Stimulated activated naive B cell treated with anti-CD40 and anti-IgM and Interleukin-4, amounts not matched to agents 10 μg/mL and 1 μg/mL and 100 μg/mL, for 72 hours (primary cell): ENCODE measurements at regions not wholly inside any gene's neighbourhood (a gene's known extent, or its start where the extent isn't known, plus 50 kb on each side); places are given as distances from the start of the nearest gene placed in this dataset.

Source experiments
- ATAC-seq, 2 donors: fragments of 150-1000 bp; cut with Tn5 transposase; replicated peaks; 2 replicates each; pipeline ENCODE4 v1.10.0; 2021; ENCODE audit warnings: moderate library complexity in 1 of 2
- DNase-seq: peaks from one replicate; pipeline ENCODE4 v3.0.0; 2021
- H3K27ac Mint-ChIP-seq: one replicate; pipeline ENCODE4 v1.8.0; 2022; ENCODE audit warnings: mild to moderate bottlenecking, mixed read lengths
- H3K27me3 Mint-ChIP-seq, 2 donors: one replicate each; pipeline ENCODE4 v1.8.0; 2022; ENCODE audit warnings: mixed read lengths in 2 of 2
- H3K36me3 Mint-ChIP-seq, 2 donors: one replicate each; pipeline ENCODE4 v1.8.0; 2022; ENCODE audit warnings: mixed read lengths in 2 of 2, mild to moderate bottlenecking in 1 of 2
- H3K4me1 Mint-ChIP-seq, 2 donors: one replicate each; pipeline ENCODE4 v1.8.0; 2022; ENCODE audit warnings: mixed read lengths in 2 of 2, mild to moderate bottlenecking in 1 of 2
- H3K4me3 Mint-ChIP-seq, 2 donors: one replicate each; pipeline ENCODE4 v1.8.0; 2022; ENCODE audit warnings: mild to moderate bottlenecking in 2 of 2, mixed read lengths in 2 of 2, moderate library complexity in 1 of 2
- H3K9me3 Mint-ChIP-seq, 2 donors: one replicate each; pipeline ENCODE4 v1.8.0; 2022; ENCODE audit warnings: mixed read lengths in 2 of 2, mild to moderate bottlenecking in 1 of 2

- Mint-ChIP-seq H3K9me3 (peaks cover 0 to 1% of the 10 kb centered on the region in 2 donors), H3K4me3 (no peak overlapping the region), H3K27me3 (peaks cover 5 to 6% of the 10 kb centered on the region in 2 donors), H3K27ac (no peak overlapping the region), H3K36me3 (no peaks in the 10 kb centered on the region), H3K4me1 (peaks cover 0 to 3% of the 10 kb centered on the region in 2 donors)
- DNase-seq (no peak), ATAC-seq (no peak)
These were observed 104.9 kb downstream of the RPS12 start for GRCh38 chr6:132919045-132919860.

GRCh38 chr6:132927713-132928112 lies 113.3 kb downstream of the RPS12 start:
- Mint-ChIP-seq H3K4me3 (no peak overlapping the region), H3K36me3 (no peaks in the 10 kb centered on the region), H3K9me3 (no peaks in the 10 kb centered on the region), H3K4me1 (no peaks in the 10 kb centered on the region), H3K27ac (no peak overlapping the region), H3K27me3 (peaks cover 8 to 41% of the 10 kb centered on the region in 2 donors)
- no peak for DNase-seq
- ATAC-seq, result no peak

- no peak for ATAC-seq
- no peak for DNase-seq
- Mint-ChIP-seq H3K27me3 (peaks cover 17 to 51% of the 10 kb centered on the region in 2 donors), H3K27ac (no peak overlapping the region), H3K4me3 (no peak overlapping the region), H3K4me1 (no peaks in the 10 kb centered on the region), H3K9me3 (no peaks in the 10 kb centered on the region), H3K36me3 (no peaks in the 10 kb centered on the region)
These were observed 114.8 kb downstream of the RPS12 start for GRCh38 chr6:132929141-132929540.

GRCh38 chr6:132931313-132931712 lies 116.9 kb downstream of the RPS12 start:
- no peak for DNase-seq
- ATAC-seq, result no peak
- Mint-ChIP-seq H3K4me3 (no peak overlapping the region), H3K27ac (no peak overlapping the region), H3K27me3 (peaks cover 21 to 51% of the 10 kb centered on the region in 2 donors), H3K9me3 (no peaks in the 10 kb centered on the region), H3K36me3 (no peaks in the 10 kb centered on the region), H3K4me1 (no peaks in the 10 kb centered on the region)

DNA sequence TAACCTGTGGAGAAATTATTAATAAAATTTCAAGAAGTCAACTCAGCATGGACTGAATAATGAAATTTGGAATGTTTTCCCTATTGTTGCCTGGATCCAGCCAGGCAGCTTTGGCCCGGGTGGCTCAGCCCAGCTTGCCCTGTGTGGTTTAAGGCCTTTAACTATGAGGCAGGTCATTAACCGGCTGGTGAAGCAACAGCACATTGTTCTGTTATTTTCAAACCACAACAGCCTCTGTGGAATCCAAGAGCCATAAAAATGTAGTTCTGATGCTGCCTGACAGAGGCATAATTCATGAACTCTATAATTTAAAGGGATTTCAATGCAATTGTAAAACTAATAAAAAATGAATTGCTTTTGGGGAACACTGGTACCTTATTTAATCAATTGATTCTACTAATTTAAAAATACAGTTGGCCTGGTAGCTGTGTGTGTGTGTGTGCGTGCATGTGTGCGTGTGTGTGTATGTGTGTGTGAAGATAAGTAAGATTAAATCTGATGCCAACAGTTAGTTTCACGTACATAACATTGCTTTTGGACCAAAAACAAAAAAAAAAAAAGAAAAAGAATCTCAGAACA lies 117.7 kb downstream of the RPS12 start:
- Mint-ChIP-seq H3K4me1 (no peaks in the 10 kb centered on the region), H3K27ac (no peak overlapping the region), H3K36me3 (no peaks in the 10 kb centered on the region), H3K27me3 (peaks cover 21 to 45% of the 10 kb centered on the region in 2 donors), H3K9me3 (no peaks in the 10 kb centered on the region), H3K4me3 (no peak overlapping the region)
- DNase-seq (no peak), ATAC-seq (no peak)

DNA sequence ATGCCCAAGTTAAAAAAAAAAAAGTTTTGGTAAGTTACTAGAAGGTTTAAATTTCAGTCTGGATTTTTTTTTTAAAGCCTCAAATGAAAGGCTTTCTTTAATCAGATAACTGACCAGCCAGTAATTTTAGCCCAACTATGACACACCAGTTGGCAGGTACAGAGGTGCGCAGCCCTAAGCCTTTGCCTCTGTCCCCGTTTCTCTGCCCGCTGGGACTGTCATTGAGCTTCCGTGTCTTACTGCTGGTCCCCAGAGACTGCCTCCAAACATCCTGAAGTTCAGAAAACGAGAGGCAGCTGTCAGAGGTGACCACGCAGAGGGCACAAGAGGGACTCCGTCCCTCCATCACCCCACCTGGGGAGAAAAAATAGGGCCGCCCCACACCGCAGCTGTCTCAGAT lies 118.2 kb downstream of the RPS12 start:
- H3K4me1 Mint-ChIP-seq, result no peaks in the 10 kb centered on the region
- no peak overlapping the region for H3K4me3 Mint-ChIP-seq
- ATAC-seq (no peak), DNase-seq (no peak)
- H3K27me3 Mint-ChIP-seq, result peaks cover 21 to 44% of the 10 kb centered on the region in 2 donors
- H3K9me3 Mint-ChIP-seq, result no peaks in the 10 kb centered on the region
- no peak overlapping the region for H3K27ac Mint-ChIP-seq
- H3K36me3 Mint-ChIP-seq, result no peaks in the 10 kb centered on the region

- Mint-ChIP-seq H3K27me3 (peaks cover 21 to 44% of the 10 kb centered on the region in 2 donors), H3K4me1 (no peaks in the 10 kb centered on the region), H3K9me3 (no peaks in the 10 kb centered on the region), H3K4me3 (no peak overlapping the region), H3K27ac (no peak overlapping the region), H3K36me3 (no peaks in the 10 kb centered on the region)
- no peak for DNase-seq
- no peak for ATAC-seq
These were observed 118.7 kb downstream of the RPS12 start for GRCh38 chr6:132933090-132933489.

- ATAC-seq (no peak), DNase-seq (no peak)
- Mint-ChIP-seq H3K27ac (no peak overlapping the region), H3K4me3 (no peak overlapping the region), H3K9me3 (peaks cover 4 to 5% of the 10 kb centered on the region in 2 donors), H3K36me3 (no peaks in the 10 kb centered on the region), H3K4me1 (no peaks in the 10 kb centered on the region), H3K27me3 (peaks cover 21 to 43% of the 10 kb centered on the region in 2 donors)
These were observed 120.1 kb downstream of the RPS12 start for GRCh38 chr6:132934496-132934895.

GRCh38 chr6:132936646-132937045 lies 122.3 kb downstream of the RPS12 start:
- Mint-ChIP-seq H3K9me3 (peaks cover 4 to 5% of the 10 kb centered on the region in 2 donors), H3K27ac (no peak overlapping the region), H3K27me3 (peaks cover 13 to 27% of the 10 kb centered on the region in 2 donors), H3K4me1 (no peaks in the 10 kb centered on the region), H3K36me3 (no peaks in the 10 kb centered on the region), H3K4me3 (no peak overlapping the region)
- ATAC-seq (no peak), DNase-seq (no peak)

DNA sequence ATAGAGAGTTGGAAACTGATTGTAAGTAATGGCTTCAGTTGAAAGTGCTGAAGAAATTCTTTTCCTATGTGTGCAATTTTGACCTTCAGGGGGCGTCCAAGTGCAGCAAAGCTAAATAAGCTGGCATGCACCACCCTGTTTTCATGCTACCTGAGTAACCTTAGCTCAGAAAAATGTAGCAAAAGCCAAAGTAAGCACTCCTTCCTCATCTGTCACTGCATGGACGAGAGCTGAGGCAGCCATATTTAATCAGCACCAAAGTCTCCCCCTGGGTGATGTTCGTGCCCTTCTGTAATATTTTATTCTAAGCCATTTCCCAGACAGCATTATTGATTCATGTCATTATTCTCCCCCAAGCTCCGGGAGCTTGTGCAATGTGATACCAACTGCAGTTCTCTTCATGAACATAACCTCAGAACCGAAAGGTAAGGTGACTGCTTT lies 123.1 kb downstream of the RPS12 start:
- ATAC-seq (no peak), DNase-seq (no peak)
- Mint-ChIP-seq H3K4me3 (no peak overlapping the region), H3K36me3 (no peaks in the 10 kb centered on the region), H3K9me3 (peaks cover 4 to 5% of the 10 kb centered on the region in 2 donors), H3K27ac (no peak overlapping the region), H3K4me1 (no peaks in the 10 kb centered on the region), H3K27me3 (peaks cover 12 to 18% of the 10 kb centered on the region in 2 donors)

GRCh38 chr6:132948889-132949288 lies 134.5 kb downstream of the RPS12 start:
- H3K27me3 Mint-ChIP-seq, result peaks cover 5 to 16% of the 10 kb centered on the region in 2 donors
- H3K4me1 Mint-ChIP-seq, result no peaks in the 10 kb centered on the region
- no peak overlapping the region for H3K4me3 Mint-ChIP-seq
- H3K36me3 Mint-ChIP-seq, result no peaks in the 10 kb centered on the region
- H3K9me3 Mint-ChIP-seq, result no peaks in the 10 kb centered on the region
- H3K27ac Mint-ChIP-seq, result no peak overlapping the region
- ATAC-seq, result no peak
- DNase-seq, result no peak

- no peaks in the 10 kb centered on the region for H3K9me3 Mint-ChIP-seq
- no peak overlapping the region for H3K4me3 Mint-ChIP-seq
- ATAC-seq (no peak), DNase-seq (no peak)
- H3K27me3 Mint-ChIP-seq, result peaks cover 0 to 15% of the 10 kb centered on the region in 2 donors
- H3K36me3 Mint-ChIP-seq, result no peaks in the 10 kb centered on the region
- no peak overlapping the region for H3K27ac Mint-ChIP-seq
- H3K4me1 Mint-ChIP-seq, result no peaks in the 10 kb centered on the region
These were observed 136.2 kb downstream of the RPS12 start for GRCh38 chr6:132950566-132950965.

- Mint-ChIP-seq H3K4me1 (no peaks in the 10 kb centered on the region), H3K4me3 (no peak overlapping the region), H3K36me3 (no peaks in the 10 kb centered on the region), H3K27ac (no peak overlapping the region), H3K9me3 (no peaks in the 10 kb centered on the region), H3K27me3 (peaks cover 6 to 21% of the 10 kb centered on the region in 2 donors)
- DNase-seq (no peak), ATAC-seq (no peak)
These were observed 137.9 kb downstream of the RPS12 start for GRCh38 chr6:132952031-132952867.

- Mint-ChIP-seq H3K4me3 (no peak overlapping the region), H3K4me1 (no peaks in the 10 kb centered on the region), H3K9me3 (no peaks in the 10 kb centered on the region), H3K36me3 (no peaks in the 10 kb centered on the region), H3K27me3 (peaks cover 12 to 28% of the 10 kb centered on the region in 2 donors), H3K27ac (no peak overlapping the region)
- DNase-seq, result no peak
- ATAC-seq, result no peak
These were observed 138.6 kb downstream of the RPS12 start for GRCh38 chr6:132952986-132953385.
